SK-N-SH (cell line): ENCODE measurements at regions not wholly inside any gene's neighbourhood (a gene's known extent, or its start where the extent isn't known, plus 50 kb on each side); places are given as distances from the start of the nearest gene placed in this dataset.

Source experiments
- CHD2 ChIP-seq: fragments of 150-350 bp; IDR thresholded peaks from 2 replicates; pipeline ENCODE4 v1.6.1; 2018; ENCODE audit warnings: low read length; ENCODE audit not compliant: partially characterized antibody
- EZH2phosphoT487 ChIP-seq: fragments of 200-600 bp; sonication (generic); IDR thresholded peaks from 2 replicates; pipeline ENCODE4 v1.6.1; 2017; ENCODE audit warnings: low read depth, mixed run types, mild to moderate bottlenecking, antibody characterized with exemption, moderate library complexity, borderline replicate concordance
- FOXM1 ChIP-seq: IDR thresholded peaks from 2 replicates; pipeline ENCODE4 v1.4.0; 2012; ENCODE audit warnings: low read depth, mild to moderate bottlenecking
- GABPA ChIP-seq: IDR thresholded peaks from 2 replicates; pipeline ENCODE4 v1.4.0; 2012; ENCODE audit warnings: low read depth, mild to moderate bottlenecking
- GATA2 ChIP-seq: sonication (generic); formaldehyde crosslinking; IDR thresholded peaks from 2 replicates; pipeline ENCODE4 v1.5.0; 2020; ENCODE audit warnings: mild to moderate bottlenecking, missing genetic modification reagents
- POLR2AphosphoS5 ChIP-seq: IDR thresholded peaks from 2 replicates; pipeline ENCODE4 v1.6.1; 2012; ENCODE audit warnings: low read depth, low read length
- RFX5 ChIP-seq: IDR thresholded peaks from 2 replicates; pipeline ENCODE4 v1.6.1; 2012; ENCODE audit warnings: mild to moderate bottlenecking, improper control_type of control experiment, low read length
- SIN3A ChIP-seq: IDR thresholded peaks from 2 replicates; pipeline ENCODE4 v1.6.1; 2012; ENCODE audit warnings: low read depth, mild to moderate bottlenecking, low read length, moderate library complexity, borderline replicate concordance
- SMC3 ChIP-seq: IDR thresholded peaks from 2 replicates; pipeline ENCODE4 v1.6.1; 2012; ENCODE audit warnings: low read depth, low read length, improper control_type of control experiment
- TCF12 ChIP-seq: IDR thresholded peaks from 2 replicates; pipeline ENCODE4 v1.4.0; 2012
- YY1 ChIP-seq: IDR thresholded peaks from 2 replicates; pipeline ENCODE4 v1.4.0; 2012; ENCODE audit warnings: low read depth, mild to moderate bottlenecking
- TF ChIP-seq, protein P1 (sequence below): fragments of 200-600 bp; sonication (generic); IDR thresholded peaks from 2 replicates; pipeline ENCODE4 v1.6.1; 2017; ENCODE audit warnings: antibody characterized with exemption, mild to moderate bottlenecking, moderate library complexity
- TF ChIP-seq, protein P2 (sequence below): IDR thresholded peaks from 2 replicates; pipeline ENCODE4 v1.4.0; 2012; ENCODE audit warnings: low read depth
- TF ChIP-seq, protein P3 (sequence below): IDR thresholded peaks from 2 replicates; pipeline ENCODE4 v1.6.1; 2012; ENCODE audit warnings: mild to moderate bottlenecking, low read depth, low read length, moderate library complexity

DNA sequence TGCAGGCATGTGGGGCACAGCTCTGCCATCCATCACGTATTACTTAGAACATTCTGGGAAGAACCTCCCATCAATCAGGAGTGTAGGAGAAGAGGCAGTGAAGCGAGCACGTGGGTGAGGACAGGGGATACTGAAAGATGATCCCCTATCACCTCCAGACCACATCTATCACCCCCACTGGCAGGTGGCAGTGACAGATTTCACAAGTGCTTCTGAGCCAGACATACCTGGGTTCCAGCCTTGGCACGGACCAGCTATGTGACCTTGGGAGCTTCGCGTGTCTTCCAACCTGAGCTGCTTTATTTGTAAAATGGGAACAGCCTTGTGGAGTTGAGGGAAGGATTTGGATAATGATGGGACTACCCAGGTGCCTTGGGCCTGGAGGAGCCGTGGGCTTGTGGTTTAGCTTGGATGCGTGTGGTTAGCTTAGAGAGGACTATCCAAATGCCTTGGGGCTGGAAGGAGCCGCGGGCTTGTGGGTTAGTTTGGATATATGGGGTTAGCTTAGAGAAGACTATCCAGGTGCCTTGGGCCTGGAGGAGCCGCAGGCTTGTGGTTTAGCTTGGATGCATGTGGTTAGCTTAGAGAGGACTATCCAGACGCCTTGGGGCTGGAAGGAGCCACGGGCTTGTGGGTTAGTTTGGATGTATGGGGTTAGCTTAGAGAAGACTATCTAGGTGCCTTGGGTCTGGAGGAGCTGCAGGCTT, 206.4 kb downstream of the ENGASE start:
- TF ChIP-seq, protein P1, sequence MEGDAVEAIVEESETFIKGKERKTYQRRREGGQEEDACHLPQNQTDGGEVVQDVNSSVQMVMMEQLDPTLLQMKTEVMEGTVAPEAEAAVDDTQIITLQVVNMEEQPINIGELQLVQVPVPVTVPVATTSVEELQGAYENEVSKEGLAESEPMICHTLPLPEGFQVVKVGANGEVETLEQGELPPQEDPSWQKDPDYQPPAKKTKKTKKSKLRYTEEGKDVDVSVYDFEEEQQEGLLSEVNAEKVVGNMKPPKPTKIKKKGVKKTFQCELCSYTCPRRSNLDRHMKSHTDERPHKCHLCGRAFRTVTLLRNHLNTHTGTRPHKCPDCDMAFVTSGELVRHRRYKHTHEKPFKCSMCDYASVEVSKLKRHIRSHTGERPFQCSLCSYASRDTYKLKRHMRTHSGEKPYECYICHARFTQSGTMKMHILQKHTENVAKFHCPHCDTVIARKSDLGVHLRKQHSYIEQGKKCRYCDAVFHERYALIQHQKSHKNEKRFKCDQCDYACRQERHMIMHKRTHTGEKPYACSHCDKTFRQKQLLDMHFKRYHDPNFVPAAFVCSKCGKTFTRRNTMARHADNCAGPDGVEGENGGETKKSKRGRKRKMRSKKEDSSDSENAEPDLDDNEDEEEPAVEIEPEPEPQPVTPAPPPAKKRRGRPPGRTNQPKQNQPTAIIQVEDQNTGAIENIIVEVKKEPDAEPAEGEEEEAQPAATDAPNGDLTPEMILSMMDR: no peak
- TF ChIP-seq YY1: no peak
- TF ChIP-seq POLR2AphosphoS5: no peak
- no peak for TF ChIP-seq CHD2
- TF ChIP-seq SMC3: no peak
- no peak for TF ChIP-seq RFX5
- TF ChIP-seq, protein P2, sequence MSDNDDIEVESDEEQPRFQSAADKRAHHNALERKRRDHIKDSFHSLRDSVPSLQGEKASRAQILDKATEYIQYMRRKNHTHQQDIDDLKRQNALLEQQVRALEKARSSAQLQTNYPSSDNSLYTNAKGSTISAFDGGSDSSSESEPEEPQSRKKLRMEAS: no peak
- no peak for TF ChIP-seq GATA2
- no peak for TF ChIP-seq FOXM1
- no peak for TF ChIP-seq EZH2phosphoT487
- TF ChIP-seq, protein P3, sequence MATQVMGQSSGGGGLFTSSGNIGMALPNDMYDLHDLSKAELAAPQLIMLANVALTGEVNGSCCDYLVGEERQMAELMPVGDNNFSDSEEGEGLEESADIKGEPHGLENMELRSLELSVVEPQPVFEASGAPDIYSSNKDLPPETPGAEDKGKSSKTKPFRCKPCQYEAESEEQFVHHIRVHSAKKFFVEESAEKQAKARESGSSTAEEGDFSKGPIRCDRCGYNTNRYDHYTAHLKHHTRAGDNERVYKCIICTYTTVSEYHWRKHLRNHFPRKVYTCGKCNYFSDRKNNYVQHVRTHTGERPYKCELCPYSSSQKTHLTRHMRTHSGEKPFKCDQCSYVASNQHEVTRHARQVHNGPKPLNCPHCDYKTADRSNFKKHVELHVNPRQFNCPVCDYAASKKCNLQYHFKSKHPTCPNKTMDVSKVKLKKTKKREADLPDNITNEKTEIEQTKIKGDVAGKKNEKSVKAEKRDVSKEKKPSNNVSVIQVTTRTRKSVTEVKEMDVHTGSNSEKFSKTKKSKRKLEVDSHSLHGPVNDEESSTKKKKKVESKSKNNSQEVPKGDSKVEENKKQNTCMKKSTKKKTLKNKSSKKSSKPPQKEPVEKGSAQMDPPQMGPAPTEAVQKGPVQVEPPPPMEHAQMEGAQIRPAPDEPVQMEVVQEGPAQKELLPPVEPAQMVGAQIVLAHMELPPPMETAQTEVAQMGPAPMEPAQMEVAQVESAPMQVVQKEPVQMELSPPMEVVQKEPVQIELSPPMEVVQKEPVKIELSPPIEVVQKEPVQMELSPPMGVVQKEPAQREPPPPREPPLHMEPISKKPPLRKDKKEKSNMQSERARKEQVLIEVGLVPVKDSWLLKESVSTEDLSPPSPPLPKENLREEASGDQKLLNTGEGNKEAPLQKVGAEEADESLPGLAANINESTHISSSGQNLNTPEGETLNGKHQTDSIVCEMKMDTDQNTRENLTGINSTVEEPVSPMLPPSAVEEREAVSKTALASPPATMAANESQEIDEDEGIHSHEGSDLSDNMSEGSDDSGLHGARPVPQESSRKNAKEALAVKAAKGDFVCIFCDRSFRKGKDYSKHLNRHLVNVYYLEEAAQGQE: no peak
- TF ChIP-seq SIN3A: no peak
- TF ChIP-seq TCF12: no peak
- no peak for TF ChIP-seq GABPA
